PC-3 (cell line): ENCODE measurements at regions not wholly inside any gene's neighbourhood (a gene's known extent, or its start where the extent isn't known, plus 50 kb on each side); places are given as distances from the start of the nearest gene placed in this dataset.
A peak's percentile ranks its signal among the peaks of the same experiment; 100 is the strongest.

Source experiments
- EZH2phosphoT487 ChIP-seq: fragments of 300-600 bp; sonication (generic); IDR thresholded peaks from 2 replicates; pipeline ENCODE4 v1.6.1; 2018; ENCODE audit warnings: mild to moderate bottlenecking, antibody characterized with exemption, low read length, borderline replicate concordance
- TF ChIP-seq, protein P1 (sequence below): fragments of 300-600 bp; sonication (generic); conservative IDR thresholded peaks from 2 replicates; pipeline ENCODE4 v1.5.1; 2017; ENCODE audit warnings: antibody characterized with exemption, low read depth, mild to moderate bottlenecking, low read length

DNA sequence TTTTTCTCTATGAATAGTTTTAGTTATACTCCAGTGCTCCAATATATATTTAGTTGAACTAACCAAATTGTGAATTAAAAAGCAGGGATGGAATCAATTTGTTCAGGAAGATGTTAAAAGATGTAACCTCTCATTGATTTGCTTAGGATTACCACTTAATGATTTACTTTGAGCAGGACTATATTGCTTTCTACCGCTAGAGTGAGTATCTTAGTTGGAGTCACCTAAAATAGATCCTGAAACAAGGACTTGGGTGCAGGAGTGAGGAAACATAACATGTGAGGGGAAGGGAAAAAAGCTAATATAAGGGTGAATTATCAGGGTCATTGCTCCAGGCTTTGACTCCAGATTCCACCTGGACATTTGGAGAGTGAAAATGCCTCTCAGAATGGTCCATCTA is 2277.4 kb upstream of the C9orf72 start:
- TF ChIP-seq, protein P1, sequence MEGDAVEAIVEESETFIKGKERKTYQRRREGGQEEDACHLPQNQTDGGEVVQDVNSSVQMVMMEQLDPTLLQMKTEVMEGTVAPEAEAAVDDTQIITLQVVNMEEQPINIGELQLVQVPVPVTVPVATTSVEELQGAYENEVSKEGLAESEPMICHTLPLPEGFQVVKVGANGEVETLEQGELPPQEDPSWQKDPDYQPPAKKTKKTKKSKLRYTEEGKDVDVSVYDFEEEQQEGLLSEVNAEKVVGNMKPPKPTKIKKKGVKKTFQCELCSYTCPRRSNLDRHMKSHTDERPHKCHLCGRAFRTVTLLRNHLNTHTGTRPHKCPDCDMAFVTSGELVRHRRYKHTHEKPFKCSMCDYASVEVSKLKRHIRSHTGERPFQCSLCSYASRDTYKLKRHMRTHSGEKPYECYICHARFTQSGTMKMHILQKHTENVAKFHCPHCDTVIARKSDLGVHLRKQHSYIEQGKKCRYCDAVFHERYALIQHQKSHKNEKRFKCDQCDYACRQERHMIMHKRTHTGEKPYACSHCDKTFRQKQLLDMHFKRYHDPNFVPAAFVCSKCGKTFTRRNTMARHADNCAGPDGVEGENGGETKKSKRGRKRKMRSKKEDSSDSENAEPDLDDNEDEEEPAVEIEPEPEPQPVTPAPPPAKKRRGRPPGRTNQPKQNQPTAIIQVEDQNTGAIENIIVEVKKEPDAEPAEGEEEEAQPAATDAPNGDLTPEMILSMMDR, result peak; percentile 45; the same call in 1 of the 2 replicates
- TF ChIP-seq EZH2phosphoT487, result no peak
